NCI-H2227 (cell line): ENCODE measurements at regions not wholly inside any gene's neighbourhood (a gene's known extent, or its start where the extent isn't known, plus 50 kb on each side); places are given as distances from the start of the nearest gene placed in this dataset.

ENCODE experiments used
- DNase-seq: peaks from one replicate; lab custom pipeline; 2025; ENCODE audit not compliant: unreplicated experiment; lab: John Stamatoyannopoulos, UW

DNA sequence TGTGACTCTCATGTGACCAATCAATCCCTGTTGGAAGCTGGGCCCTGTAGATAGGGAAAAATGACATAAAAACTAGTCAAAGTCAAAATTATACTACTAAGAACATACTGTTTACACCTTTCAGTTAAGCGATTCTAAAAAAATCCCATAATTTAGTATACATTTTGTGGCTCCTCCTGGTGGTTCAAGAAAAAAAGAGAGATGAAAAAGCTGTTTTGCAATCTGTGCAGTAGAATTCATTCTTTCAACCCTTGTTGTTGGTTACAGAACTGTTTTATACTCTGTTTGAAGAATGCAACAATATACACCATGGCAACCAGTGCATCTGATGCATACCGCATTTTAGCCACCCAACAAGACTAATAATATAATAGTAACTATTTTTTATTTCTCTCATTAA lies 66.8 kb upstream of the ANK2 start:
- no peak for DNase-seq

DNA sequence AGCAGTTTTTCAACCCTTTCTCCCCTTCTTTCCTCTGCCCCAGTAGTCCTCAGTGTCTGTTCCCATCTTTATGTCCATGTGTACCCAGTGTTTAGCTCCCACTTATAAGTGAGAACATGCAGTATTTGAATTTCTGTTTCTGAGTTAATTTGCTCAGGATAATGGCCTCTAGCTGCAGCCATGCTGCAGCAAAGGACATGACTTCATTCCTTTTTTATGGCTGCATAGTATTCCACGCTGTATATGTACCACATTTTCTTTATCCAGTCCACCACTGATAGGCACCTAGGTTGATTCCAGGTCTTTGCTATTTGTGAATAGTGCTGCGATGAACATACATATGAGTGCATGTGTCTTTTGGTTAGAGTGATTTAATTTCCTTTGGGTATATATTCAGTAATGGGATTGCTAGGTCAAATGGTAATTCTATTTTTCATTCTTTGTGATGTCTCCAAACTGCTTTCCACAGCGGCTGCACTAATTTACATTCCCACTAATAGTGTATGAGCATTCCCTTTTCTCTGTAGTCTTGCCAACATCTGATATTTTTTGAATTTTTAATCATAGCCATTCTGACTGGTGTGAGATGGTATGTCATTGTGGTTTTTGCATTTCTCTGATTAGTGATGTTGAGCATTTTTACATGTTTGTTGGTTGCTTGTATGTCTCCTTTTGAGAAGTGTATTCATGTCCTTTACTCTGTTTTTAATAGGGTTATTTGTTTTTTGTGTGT lies 54.6 kb upstream of the ANK2 start:
- no peak for DNase-seq
